HCT116 (cell line): ENCODE measurements at regions not wholly inside any gene's neighbourhood (a gene's known extent, or its start where the extent isn't known, plus 50 kb on each side); places are given as distances from the start of the nearest gene placed in this dataset.

Experiments used
- ATAC-seq: fragments of 200-7000 bp; cut with Tn5 transposase; 2 replicates; pipeline ENCODE4 v1.9.1; 2020; ENCODE audit warnings: mild to moderate bottlenecking, moderate library complexity
- BruUV-seq: library from RNA; stranded (reverse); fragments of 400-500 nt; replicated peaks from 2 replicates; lab custom pipeline; 2021; lab: Mats Ljungman, UMichigan
- CTCF ChIA-PET: fragments of 300-600 bp; sonication (Branson Sonifier 250); formaldehyde crosslinking; loops from one replicate; lab custom pipeline; 2021; ENCODE audit warnings: antibody characterized with exemption; lab: Charles Lee
- POLR2A ChIA-PET: fragments of 300-600, 350-600 bp; sonication (Branson Sonifier 250); formaldehyde crosslinking; loops from one replicate; lab custom pipeline; 2021; ENCODE audit warnings: antibody characterized with exemption; lab: Charles Lee
- RAD21 ChIA-PET, 2 experiments: fragments of 300-600 bp; sonication (Branson Sonifier 250); formaldehyde crosslinking; loops; one replicate each; lab custom pipeline; 2023; ENCODE audit warnings: low total read pairs in 2 of 2; ENCODE audit not compliant: uncharacterized antibody in 2 of 2, unreplicated experiment in 2 of 2, low non-redundant PET in 1 of 2; lab: Charles Lee
- DNase-seq: peaks from one replicate; pipeline ENCODE4 v3.0.0-alpha.2; 2010; ENCODE audit warnings: low read depth, low spot score
- H2AFZ ChIP-seq: fragments of 200-600 bp; shearing (Covaris generic), sonication (generic); 2 replicates; pipeline ENCODE4 v1.6.1; 2017; ENCODE audit warnings: low read depth, mixed run types, mixed read lengths, antibody characterized with exemption, low read length; ENCODE audit not compliant: poor library complexity, severe bottlenecking
- H3K27ac ChIP-seq: 2 replicates; pipeline ENCODE4 v1.5.1; 2012; ENCODE audit warnings: low read depth, low read length
- H3K27me3 ChIP-seq: fragments of 200-600 bp; sonication (generic); 2 replicates; pipeline ENCODE4 v1.6.1; 2016; ENCODE audit warnings: mixed run types, low read length, mixed read lengths; ENCODE audit not compliant: insufficient read depth
- H3K36me3 ChIP-seq, 2 experiments: fragments of 200-500 bp in 1 of 2; fragments of 200-600 bp in 1 of 2; sonication (Bioruptor generic) in 1 of 2; sonication (generic) in 1 of 2; 2 replicates each; pipeline versions ENCODE4 v1.5.1 to v1.6.1; 2014 to 2016; ENCODE audit warnings: low read length in 2 of 2, inconsistent platforms in 1 of 2, mixed read lengths in 1 of 2, mixed run types in 1 of 2; ENCODE audit not compliant: insufficient read depth in 2 of 2, control insufficient read depth in 1 of 2
- H3K4me1 ChIP-seq, 2 experiments: fragments of 200-600 bp in 1 of 2; sonication (generic) in 1 of 2; 2 replicates each; pipeline versions ENCODE4 v1.5.1 to v1.6.1; 2012 to 2017; ENCODE audit warnings: low read length in 2 of 2, inconsistent platforms in 1 of 2, mild to moderate bottlenecking in 1 of 2, mixed read lengths in 1 of 2, mixed run types in 1 of 2, moderate library complexity in 1 of 2; ENCODE audit not compliant: insufficient read depth in 2 of 2, control insufficient read depth in 1 of 2
- H3K4me2 ChIP-seq: fragments of 200-600 bp; sonication (generic); 2 replicates; pipeline ENCODE4 v1.6.1; 2017; ENCODE audit warnings: mixed run types, low read length, mixed read lengths
- H3K4me3 ChIP-seq, 2 experiments: fragments of 200-600 bp in 1 of 2; sonication (generic) in 1 of 2; replicated peaks in 1 of 2; 2 replicates each; pipeline ENCODE4 v1.5.1; 2011 to 2016; ENCODE audit warnings: low read length in 2 of 2, control low read depth in 1 of 2, low read depth in 1 of 2, mild to moderate bottlenecking in 1 of 2, mixed read lengths in 1 of 2, mixed run types in 1 of 2
- H3K79me2 ChIP-seq: fragments of 200-600 bp; sonication (generic); 2 replicates; pipeline ENCODE4 v1.6.1; 2017; ENCODE audit warnings: mild to moderate bottlenecking, mixed run types, low read length, moderate library complexity, mixed read lengths; ENCODE audit not compliant: insufficient read depth
- H3K9ac ChIP-seq: fragments of 200-600 bp; sonication (generic); 2 replicates; pipeline ENCODE4 v1.6.1; 2016; ENCODE audit warnings: low read length, mixed read lengths
- H3K9me2 ChIP-seq: fragments of 200-600 bp; sonication (generic), shearing (Covaris generic); 2 replicates; pipeline ENCODE4 v1.6.1; 2017; ENCODE audit warnings: mixed run types, mild to moderate bottlenecking, moderate library complexity; ENCODE audit not compliant: insufficient read depth
- H3K9me3 ChIP-seq, 2 experiments: fragments of 200-500 bp in 1 of 2; fragments of 200-600 bp in 1 of 2; sonication (Bioruptor generic) in 1 of 2; sonication (generic) in 1 of 2; 2 replicates each; pipeline ENCODE4 v1.6.1; 2014 to 2017; ENCODE audit warnings: low read length in 2 of 2, mixed read lengths in 2 of 2, inconsistent platforms in 1 of 2, low read depth in 1 of 2, mild to moderate bottlenecking in 1 of 2, mixed run types in 1 of 2, moderate library complexity in 1 of 2; ENCODE audit not compliant: control insufficient read depth in 1 of 2, insufficient read depth in 1 of 2
- H4K20me1 ChIP-seq: fragments of 200-600 bp; sonication (generic), shearing (Covaris generic); 2 replicates; pipeline ENCODE4 v1.6.1; 2017; ENCODE audit warnings: mixed run types, mild to moderate bottlenecking, moderate library complexity; ENCODE audit not compliant: insufficient read depth
- CBX3 ChIP-seq: IDR thresholded peaks from 2 replicates; pipeline ENCODE4 v1.6.1; 2012; ENCODE audit warnings: low read depth
- EGR1 ChIP-seq: IDR thresholded peaks from 2 replicates; pipeline ENCODE4 v1.6.1; 2012; ENCODE audit warnings: low read depth
- EZH2 ChIP-seq: fragments of 200-600 bp; sonication (generic); IDR thresholded peaks from 2 replicates; pipeline ENCODE4 v1.6.1; 2017; ENCODE audit warnings: antibody characterized with exemption, mixed run types
- JUND ChIP-seq: IDR thresholded peaks from 2 replicates; pipeline ENCODE4 v1.6.1; 2012
- RAD21 ChIP-seq: IDR thresholded peaks from 2 replicates; pipeline ENCODE4 v1.6.1; 2012; ENCODE audit warnings: low read depth, mild to moderate bottlenecking
- SIN3A ChIP-seq: IDR thresholded peaks from 2 replicates; pipeline ENCODE4 v1.6.1; 2012; ENCODE audit warnings: low read depth
- ZFX ChIP-seq: fragments of 450-650 bp; IDR thresholded peaks from 2 replicates; pipeline ENCODE4 v1.6.1; 2017
- intact Hi-C: fragments of 100-400 bp; cut with micrococcal nuclease; formaldehyde crosslinking; loops from 2 replicates; pipeline ENCODE4 v1.10.0; 2022
- TF ChIP-seq, protein P1 (sequence below): IDR thresholded peaks from 2 replicates; pipeline ENCODE4 v1.6.1; 2012; ENCODE audit warnings: low read depth

DNA sequence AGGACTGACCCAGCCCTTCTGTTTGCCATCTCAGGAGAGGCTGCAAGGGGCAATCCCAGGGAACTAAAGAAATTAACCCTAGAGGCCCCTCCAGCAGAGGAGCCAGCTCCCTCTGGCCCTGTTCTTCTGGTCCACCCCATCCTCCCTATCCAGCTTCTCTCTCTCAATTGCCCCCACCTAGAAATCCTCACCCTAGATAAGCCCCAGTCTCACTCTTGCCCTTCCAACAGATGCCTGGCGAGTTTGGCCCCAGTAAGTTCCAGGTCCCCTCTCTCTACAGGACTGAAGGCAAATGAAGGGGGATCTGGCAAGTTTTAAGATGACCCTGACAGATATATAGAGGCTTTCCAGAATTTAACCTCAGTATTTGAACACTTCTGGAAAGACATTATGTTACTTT, 134.0 kb downstream of the THBS2 start (continued):
- TF ChIP-seq, protein P1, sequence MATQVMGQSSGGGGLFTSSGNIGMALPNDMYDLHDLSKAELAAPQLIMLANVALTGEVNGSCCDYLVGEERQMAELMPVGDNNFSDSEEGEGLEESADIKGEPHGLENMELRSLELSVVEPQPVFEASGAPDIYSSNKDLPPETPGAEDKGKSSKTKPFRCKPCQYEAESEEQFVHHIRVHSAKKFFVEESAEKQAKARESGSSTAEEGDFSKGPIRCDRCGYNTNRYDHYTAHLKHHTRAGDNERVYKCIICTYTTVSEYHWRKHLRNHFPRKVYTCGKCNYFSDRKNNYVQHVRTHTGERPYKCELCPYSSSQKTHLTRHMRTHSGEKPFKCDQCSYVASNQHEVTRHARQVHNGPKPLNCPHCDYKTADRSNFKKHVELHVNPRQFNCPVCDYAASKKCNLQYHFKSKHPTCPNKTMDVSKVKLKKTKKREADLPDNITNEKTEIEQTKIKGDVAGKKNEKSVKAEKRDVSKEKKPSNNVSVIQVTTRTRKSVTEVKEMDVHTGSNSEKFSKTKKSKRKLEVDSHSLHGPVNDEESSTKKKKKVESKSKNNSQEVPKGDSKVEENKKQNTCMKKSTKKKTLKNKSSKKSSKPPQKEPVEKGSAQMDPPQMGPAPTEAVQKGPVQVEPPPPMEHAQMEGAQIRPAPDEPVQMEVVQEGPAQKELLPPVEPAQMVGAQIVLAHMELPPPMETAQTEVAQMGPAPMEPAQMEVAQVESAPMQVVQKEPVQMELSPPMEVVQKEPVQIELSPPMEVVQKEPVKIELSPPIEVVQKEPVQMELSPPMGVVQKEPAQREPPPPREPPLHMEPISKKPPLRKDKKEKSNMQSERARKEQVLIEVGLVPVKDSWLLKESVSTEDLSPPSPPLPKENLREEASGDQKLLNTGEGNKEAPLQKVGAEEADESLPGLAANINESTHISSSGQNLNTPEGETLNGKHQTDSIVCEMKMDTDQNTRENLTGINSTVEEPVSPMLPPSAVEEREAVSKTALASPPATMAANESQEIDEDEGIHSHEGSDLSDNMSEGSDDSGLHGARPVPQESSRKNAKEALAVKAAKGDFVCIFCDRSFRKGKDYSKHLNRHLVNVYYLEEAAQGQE = no peak
- TF ChIP-seq JUND (no peak), EGR1 (no peak), CBX3 (no peak), EZH2 (no peak)

DNA sequence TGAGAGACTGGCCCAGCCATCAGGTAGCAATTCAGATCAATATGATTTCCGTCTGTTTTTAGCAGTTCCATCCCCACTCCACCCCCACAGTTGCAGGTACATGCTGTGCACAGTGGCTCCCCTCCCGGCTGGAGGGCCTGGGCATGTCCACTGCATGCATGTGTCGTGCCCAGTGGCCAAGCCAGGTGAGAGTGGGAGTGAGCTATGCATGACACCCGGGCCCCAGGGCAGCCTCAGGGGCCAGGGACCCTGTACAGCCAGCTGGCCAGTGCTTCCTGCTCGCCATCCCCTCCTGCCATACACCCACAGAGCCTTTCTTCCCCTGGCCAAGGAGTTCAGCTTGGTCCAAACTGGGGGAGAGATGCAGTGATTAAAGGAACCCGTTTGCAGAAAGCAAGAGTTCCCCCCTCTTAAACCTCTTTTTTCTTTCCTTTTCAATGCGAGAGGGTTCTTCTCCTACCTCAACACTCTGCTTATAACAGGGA, 135.3 kb downstream of the THBS2 start:
- Histone ChIP-seq H3K4me3 (no peak overlapping the region), H3K27me3 (no peaks in the 10 kb centered on the region), H3K27ac (no peak overlapping the region), H3K4me1 (no peaks in the 10 kb centered on the region), H3K79me2 (no peaks in the 10 kb centered on the region), H3K4me2 (no peak overlapping the region), H3K9ac (no peak overlapping the region), H2AFZ (no peak overlapping the region), H3K36me3 (no peaks in the 10 kb centered on the region), H3K9me2 (no peaks in the 10 kb centered on the region), H4K20me1 (no peaks in the 10 kb centered on the region), H3K9me3 (no peaks in the 10 kb centered on the region)
- TF ChIP-seq ZFX = no peak
- TF ChIP-seq JUND = no peak
- no peak for TF ChIP-seq RAD21
- TF ChIP-seq SIN3A = no peak
- intact Hi-C loops = no loop called here
- ChIA-PET POLR2A (no interaction called here), RAD21 (no interaction called here), CTCF (no interaction called here)
- no peak for ATAC-seq
- BruUV-seq = no TSS peak
- no peak for DNase-seq
